MCF 10A (cell line): ENCODE measurements at regions not wholly inside any gene's neighbourhood (a gene's known extent, or its start where the extent isn't known, plus 50 kb on each side); places are given as distances from the start of the nearest gene placed in this dataset.

Experiments used
- BruUV-seq: library from RNA; stranded (reverse); fragments of 400-500 nt; replicated peaks from 2 replicates; lab custom pipeline; 2021; lab: Mats Ljungman, UMichigan
- CTCF ChIA-PET: fragments of 300-600 bp; sonication (Branson Sonifier 250); formaldehyde crosslinking; extraction: SDS; loops from one replicate; lab custom pipeline; 2021; ENCODE audit warnings: antibody characterized with exemption, inconsistent platforms; lab: Yijun Ruan, JAX
- POLR2A ChIA-PET: fragments of 300-600, 350-650 bp; sonication (Branson Sonifier 250); formaldehyde crosslinking; extraction: SDS; loops from one replicate; lab custom pipeline; 2020; ENCODE audit warnings: antibody characterized with exemption, inconsistent platforms; lab: Yijun Ruan, JAX
- DNase-seq: peaks from one replicate; pipeline ENCODE4 v3.0.0-alpha.2; 2018; ENCODE audit not compliant: unreplicated experiment
- H3K27ac Mint-ChIP-seq: one replicate; pipeline ENCODE4 v1.8.0; 2022; ENCODE audit warnings: mild to moderate bottlenecking, low read depth, mixed read lengths; ENCODE audit not compliant: unreplicated experiment
- H3K27me3 Mint-ChIP-seq: one replicate; pipeline ENCODE4 v1.8.0; 2022; ENCODE audit warnings: mixed read lengths; ENCODE audit not compliant: insufficient read depth, unreplicated experiment
- H3K36me3 Mint-ChIP-seq: one replicate; pipeline ENCODE4 v1.8.0; 2022; ENCODE audit warnings: mild to moderate bottlenecking, moderate library complexity, mixed read lengths; ENCODE audit not compliant: insufficient read depth, unreplicated experiment
- H3K4me1 Mint-ChIP-seq: one replicate; pipeline ENCODE4 v1.8.0; 2022; ENCODE audit warnings: mixed read lengths; ENCODE audit not compliant: insufficient read depth, unreplicated experiment
- H3K4me3 Mint-ChIP-seq: one replicate; pipeline ENCODE4 v1.8.0; 2022; ENCODE audit warnings: mild to moderate bottlenecking, moderate library complexity, mixed read lengths; ENCODE audit not compliant: unreplicated experiment
- H3K9me3 Mint-ChIP-seq: one replicate; pipeline ENCODE4 v1.8.0; 2022; ENCODE audit warnings: mixed read lengths; ENCODE audit not compliant: unreplicated experiment
- intact Hi-C: fragments of 100-400 bp; cut with micrococcal nuclease; formaldehyde crosslinking; loops from 2 replicates; pipeline ENCODE4 v1.14.1; 2022
- TF ChIP-seq, protein P1 (sequence below): fragments of 200-600 bp; IDR thresholded peaks from one replicate; pipeline ENCODE4 v1.8.0; 2022; ENCODE audit warnings: antibody characterized with exemption, mild to moderate bottlenecking; ENCODE audit not compliant: unreplicated experiment

GRCh38 chr4:189084671-189085070, 856.0 kb upstream of the FRG1 start:
- CTCF ChIA-PET = interaction anchor here (0.7 to 1.0 kb wide), 3 partner anchors 49 to 980 kb away, joined by 3 to 5 read pairs (median 4); no protein-coding TSS in a partner anchor
- H3K4me3 Mint-ChIP-seq = no peak overlapping the region

DNA sequence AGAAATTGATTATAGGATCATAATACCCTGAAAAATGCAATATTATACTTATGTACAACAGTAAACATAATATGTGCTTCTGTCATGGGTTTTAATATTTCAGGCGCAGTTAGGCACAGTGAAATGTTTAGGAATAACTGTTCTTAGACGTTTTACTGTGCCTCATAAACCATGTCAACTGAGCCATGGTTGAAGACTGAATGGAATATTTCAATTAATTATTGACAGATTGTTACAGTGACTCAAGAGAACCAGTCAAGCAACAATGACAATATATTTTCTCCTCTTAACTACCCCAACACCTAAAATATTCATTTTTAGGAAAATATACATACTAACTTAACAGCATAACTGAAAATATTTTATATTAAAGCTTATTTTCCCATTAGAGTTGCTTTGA, 852.7 kb upstream of the FRG1 start:
- Mint-ChIP-seq H3K36me3 (no peaks in the 10 kb centered on the region), H3K27ac (no peak overlapping the region), H3K27me3 (no peaks in the 10 kb centered on the region), H3K4me3 (no peak overlapping the region), H3K4me1 (peaks cover 9% of the 10 kb centered on the region), H3K9me3 (no peaks in the 10 kb centered on the region)
- DNase-seq = no peak
- ChIA-PET CTCF (interaction anchor here (3.0 kb wide), 1 partner anchor 117 kb away, joined by 11 read pairs; no protein-coding TSS in a partner anchor), POLR2A (interaction anchor here (0.7 kb wide), 1 partner anchor 28 kb away, joined by 3 read pairs; no protein-coding TSS in a partner anchor)
- TF ChIP-seq, protein P1, sequence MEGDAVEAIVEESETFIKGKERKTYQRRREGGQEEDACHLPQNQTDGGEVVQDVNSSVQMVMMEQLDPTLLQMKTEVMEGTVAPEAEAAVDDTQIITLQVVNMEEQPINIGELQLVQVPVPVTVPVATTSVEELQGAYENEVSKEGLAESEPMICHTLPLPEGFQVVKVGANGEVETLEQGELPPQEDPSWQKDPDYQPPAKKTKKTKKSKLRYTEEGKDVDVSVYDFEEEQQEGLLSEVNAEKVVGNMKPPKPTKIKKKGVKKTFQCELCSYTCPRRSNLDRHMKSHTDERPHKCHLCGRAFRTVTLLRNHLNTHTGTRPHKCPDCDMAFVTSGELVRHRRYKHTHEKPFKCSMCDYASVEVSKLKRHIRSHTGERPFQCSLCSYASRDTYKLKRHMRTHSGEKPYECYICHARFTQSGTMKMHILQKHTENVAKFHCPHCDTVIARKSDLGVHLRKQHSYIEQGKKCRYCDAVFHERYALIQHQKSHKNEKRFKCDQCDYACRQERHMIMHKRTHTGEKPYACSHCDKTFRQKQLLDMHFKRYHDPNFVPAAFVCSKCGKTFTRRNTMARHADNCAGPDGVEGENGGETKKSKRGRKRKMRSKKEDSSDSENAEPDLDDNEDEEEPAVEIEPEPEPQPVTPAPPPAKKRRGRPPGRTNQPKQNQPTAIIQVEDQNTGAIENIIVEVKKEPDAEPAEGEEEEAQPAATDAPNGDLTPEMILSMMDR = no peak
- intact Hi-C loops = no loop called here
- no TSS peak for BruUV-seq

More at GRCh38 chr4:189084671-189085070, 856.0 kb upstream of the FRG1 start:
- H3K9me3 Mint-ChIP-seq = no peaks in the 10 kb centered on the region
- no peaks in the 10 kb centered on the region for H3K27me3 Mint-ChIP-seq
- DNase-seq = peak; percentile 44
- no peaks in the 10 kb centered on the region for H3K36me3 Mint-ChIP-seq
- POLR2A ChIA-PET = interaction anchor here (0.7 kb wide), 1 partner anchor 90 kb away, joined by 3 read pairs; no protein-coding TSS in a partner anchor
- BruUV-seq = no TSS peak
- no peak overlapping the region for H3K27ac Mint-ChIP-seq
- TF ChIP-seq, protein P1 = no peak
- intact Hi-C loops = no loop called here
- H3K4me1 Mint-ChIP-seq = peaks cover 6% of the 10 kb centered on the region

- Mint-ChIP-seq H3K36me3 (no peaks in the 10 kb centered on the region), H3K4me3 (no peak overlapping the region), H3K9me3 (no peaks in the 10 kb centered on the region), H3K4me1 (peaks cover 9% of the 10 kb centered on the region), H3K27me3 (no peaks in the 10 kb centered on the region), H3K27ac (no peak overlapping the region)
- POLR2A ChIA-PET = interaction anchor here (0.6 to 0.7 kb wide), 2 partner anchors 28 to 1420 kb away, joined by 3 to 4 read pairs; no protein-coding TSS in a partner anchor
- no peak for DNase-seq
- TF ChIP-seq, protein P1 = no peak
- intact Hi-C loops = no loop called here
- CTCF ChIA-PET = interaction anchor here (0.7 to 3.0 kb wide), 4 partner anchors 17 to 118 kb away, joined by 3 to 11 read pairs (median 3); no protein-coding TSS in a partner anchor
- BruUV-seq = no TSS peak
Measured at GRCh38 chr4:189088780-189089179, 851.9 kb upstream of the FRG1 start.

DNA sequence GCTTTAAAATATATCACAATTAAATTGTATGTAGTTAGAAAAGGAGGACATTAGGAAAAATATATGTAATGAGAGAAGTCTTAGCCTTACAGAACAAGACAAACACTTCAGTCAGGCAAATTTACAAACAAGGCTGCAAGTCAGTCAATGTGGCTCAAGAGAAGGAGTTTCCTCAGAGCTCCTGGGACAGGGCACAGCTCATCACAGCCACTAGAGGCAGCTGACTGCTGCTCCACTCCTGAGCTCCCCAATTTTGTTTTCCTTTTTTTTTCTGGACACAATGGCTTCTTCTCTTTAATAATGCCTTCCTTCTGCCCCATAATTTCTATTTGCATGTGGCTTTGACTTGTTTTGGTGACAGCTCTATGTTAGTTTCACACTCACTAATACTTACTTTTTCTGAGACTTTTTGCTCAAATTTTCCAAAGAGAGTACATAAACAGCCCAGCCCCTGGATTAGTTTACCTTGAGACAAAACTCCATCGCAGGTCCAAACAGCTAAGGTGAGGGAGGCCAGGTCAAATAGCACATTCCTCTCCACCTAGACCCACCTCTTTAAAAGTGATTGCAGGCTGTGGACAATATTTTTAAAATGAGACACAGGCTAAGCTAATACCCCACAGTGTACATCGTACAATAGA, 850.4 kb upstream of the FRG1 start:
- intact Hi-C loops = loop anchor here (5.0 to 10.0 kb wide), 2 partner anchors 105 to 112 kb away; no protein-coding TSS in a partner anchor
- no peak overlapping the region for H3K4me3 Mint-ChIP-seq
- no peaks in the 10 kb centered on the region for H3K36me3 Mint-ChIP-seq
- POLR2A ChIA-PET = interaction anchor here (0.7 to 0.9 kb wide), 3 partner anchors 11 to 39 kb away, joined by 3 read pairs; no protein-coding TSS in a partner anchor
- H3K9me3 Mint-ChIP-seq = peaks cover 1% of the 10 kb centered on the region
- CTCF ChIA-PET = interaction anchor here (0.6 to 3.0 kb wide), 25 partner anchors 9 to 1058 kb away, joined by 3 to 11 read pairs (median 3); no protein-coding TSS in a partner anchor
- no peak overlapping the region for H3K27ac Mint-ChIP-seq
- BruUV-seq = no TSS peak
- no peaks in the 10 kb centered on the region for H3K27me3 Mint-ChIP-seq
- peaks cover 9% of the 10 kb centered on the region for H3K4me1 Mint-ChIP-seq
- peak; percentile 50 for DNase-seq
- TF ChIP-seq, protein P1 = peak; percentile 51
